Heart left ventricle (tissue), 16 donors: ENCODE measurements at regions not wholly inside any gene's neighbourhood (a gene's known extent, or its start where the extent isn't known, plus 50 kb on each side); places are given as distances from the start of the nearest gene placed in this dataset.
A peak's percentile ranks its signal among the peaks of the same experiment; 100 is the strongest.
"Not testable (repeated sequence)": the region's sequence is repeated elsewhere in the genome, so short reads cannot be mapped to it uniquely, and the experiment has no call there.

ENCODE experiments used
- ATAC-seq, 4 donors: fragments of 200-7000 bp; cut with Tn5 transposase; one replicate each; pipeline ENCODE4 v1.9.1; 2020 to 2022; ENCODE audit warnings: moderate library complexity in 4 of 4, mild to moderate bottlenecking in 3 of 4, moderate number of reproducible peaks in 1 of 4
- DNase-seq, 5 donors: peaks; one replicate each; pipeline ENCODE4 v3.0.0-alpha.2; 2020
- H3K27ac ChIP-seq, 12 donors: fragments of 200-600 bp; sonication (generic) in 4 of 12; one replicate each; pipeline versions ENCODE4 v1.5.0 to v1.8.0; 2016 to 2022; ENCODE audit warnings: mild to moderate bottlenecking in 2 of 12
- H3K27me3 ChIP-seq, 9 donors: fragments of 200-600 bp; sonication (generic) in 2 of 9; one replicate each; pipeline versions ENCODE4 v1.5.1 to v1.8.0; 2016 to 2022; ENCODE audit warnings: mild to moderate bottlenecking in 3 of 9
- H3K36me3 ChIP-seq, 9 donors: fragments of 200-600 bp; sonication (generic) in 2 of 9; one replicate each; pipeline versions ENCODE4 v1.5.0 to v1.8.0; 2018 to 2022; ENCODE audit warnings: mild to moderate bottlenecking in 2 of 9
- H3K4me1 ChIP-seq, 12 donors: fragments of 200-600 bp; sonication (generic) in 4 of 12; one replicate each; pipeline versions ENCODE4 v1.5.0 to v1.8.0; 2016 to 2022; ENCODE audit warnings: mild to moderate bottlenecking in 3 of 12
- H3K4me3 ChIP-seq, 12 donors: fragments of 200-600 bp; sonication (generic) in 4 of 12; one replicate each; pipeline versions ENCODE4 v1.5.0 to v1.8.0; 2017 to 2022; ENCODE audit warnings: mild to moderate bottlenecking in 9 of 12, moderate library complexity in 4 of 12
- H3K9me3 ChIP-seq, 12 donors: fragments of 200-600 bp; sonication (generic) in 4 of 12; one replicate each; pipeline versions ENCODE4 v1.5.0 to v1.8.0; 2016 to 2022; ENCODE audit warnings: mild to moderate bottlenecking in 1 of 12
- POLR2A ChIP-seq, 2 donors: fragments of 450-650 bp; IDR thresholded peaks; one replicate each; pipeline ENCODE4 v1.6.1; 2017; ENCODE audit warnings: antibody characterized with exemption in 2 of 2, mild to moderate bottlenecking in 2 of 2, moderate library complexity in 2 of 2
- WGBS, 4 donors: extraction: QIAGEN DNeasy Blood & Tissue Kit in 2 of 4; methylation state at CpG; one replicate each; pipeline versions ENCODE4 v1.1.5 to v1.1.7; 2013 to 2018; 5-methylcytosine and 5-hydroxymethylcytosine counted together
- intact Hi-C, 10 donors: fragments of 100-400 bp; cut with DNase I; formaldehyde crosslinking; loops; one replicate each; pipeline versions ENCODE4 v1.11.1 to v1.14.2; 2022
- TF ChIP-seq, protein P1 (sequence below), 12 donors: fragments of 200-600 bp; sonication (generic) in 4 of 12; IDR thresholded peaks; one replicate each; pipeline versions ENCODE4 v1.5.0 to v1.8.0; 2018 to 2022; ENCODE audit warnings: antibody characterized with exemption in 12 of 12, mild to moderate bottlenecking in 5 of 12
- donor health status: ischemic (EF 13 %, LVEDD 7.1; RV severe dilation, severe dysfunction).
- donor health status: healthy with polysubstance abuse.
- donor health status: DM: no; HTN: yes; CAD: no.
- donor health status: DM: no; HTN: no; CAD: no.
- donor health status: ischemic (EF 25% LVEDD 6.9; RV normal size, moderate dysfunction).
- donor health status: ischemic (EF 25% LVEDD 5.7; RV mildly dilated, moderate dysfunction).
- donor health status: healthy.
- donor health status: DM: yes; HTN: yes; CAD: no.
- donor health status: ischemic (EF 35%, LVEDD 5.7; RV mildly dilated, moderate dysfunction).
- donor health status: nonischemic (EF 11% LVEDD 7.7; RV severe dilation, severe dysfunction).
- donor health status: DM: yes; HTN: yes; CAD: no.
- donor health status: PGD.
- donor health status: ischemic (EF 29% LVEDD 5.4; RV normal size, mild dysfunction).
- donor health status: nonischemic (EF 23%, LVEDD 6.1; RV moderate dilation, normal function).

DNA sequence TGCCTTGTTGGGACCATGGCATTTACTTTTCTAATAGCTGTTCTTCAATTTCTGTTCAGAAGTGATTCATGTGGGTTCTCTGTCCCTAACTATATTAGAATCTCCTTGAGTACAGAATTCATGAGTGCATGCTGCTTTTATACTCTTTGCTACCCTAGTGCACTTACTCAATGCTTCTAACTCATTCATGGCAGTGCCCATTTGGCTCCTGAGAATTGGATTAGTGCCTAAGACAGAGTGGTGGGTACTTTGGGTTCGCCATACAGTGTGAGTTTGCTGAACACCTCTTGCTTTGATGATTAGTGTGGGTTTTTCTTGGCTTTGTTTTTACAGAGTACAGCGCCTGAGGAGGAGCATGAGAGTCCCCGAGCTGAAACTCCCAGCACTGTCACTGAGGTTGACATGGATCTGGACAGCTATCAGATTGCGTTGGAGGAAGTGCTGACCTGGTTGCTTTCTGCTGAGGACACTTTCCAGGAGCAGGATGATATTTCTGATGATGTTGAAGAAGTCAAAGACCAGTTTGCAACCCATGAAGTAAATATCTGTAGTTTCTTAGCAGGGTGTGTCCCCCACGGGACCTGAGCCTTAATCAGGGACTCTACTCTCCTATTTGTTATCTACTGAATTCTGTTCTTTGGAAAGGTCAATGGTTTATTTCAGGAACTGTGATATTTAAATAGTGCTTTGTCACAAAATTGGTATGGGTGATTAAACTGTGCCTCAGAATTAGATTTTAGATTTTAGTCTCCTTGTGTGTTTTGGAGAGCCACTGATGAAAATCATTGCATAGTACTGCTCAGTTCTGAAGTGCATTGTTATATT, 150.7 kb downstream of the UTRN start:
- ATAC-seq: peak; percentile 29 to 80 (median 54)

DNA sequence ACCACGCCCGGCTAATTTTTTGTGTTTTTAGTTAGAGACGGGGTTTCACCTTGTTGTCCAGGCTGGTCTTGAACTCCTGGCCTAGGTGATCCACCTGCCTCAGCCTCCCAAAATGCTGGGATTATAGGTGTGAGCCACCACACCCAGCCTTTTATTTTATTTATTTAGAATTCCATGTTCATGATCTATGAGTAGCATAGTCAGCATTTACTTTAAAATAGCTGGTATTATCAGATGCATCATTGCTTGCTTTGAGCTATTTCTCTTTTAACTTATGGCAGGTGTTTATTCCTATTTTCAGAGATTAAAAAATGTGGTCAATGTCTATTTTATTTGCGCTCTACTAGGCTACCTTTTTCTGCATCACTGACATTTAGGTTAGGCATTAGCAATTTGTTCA, 152.0 kb downstream of the UTRN start:
- TF ChIP-seq, protein P1, sequence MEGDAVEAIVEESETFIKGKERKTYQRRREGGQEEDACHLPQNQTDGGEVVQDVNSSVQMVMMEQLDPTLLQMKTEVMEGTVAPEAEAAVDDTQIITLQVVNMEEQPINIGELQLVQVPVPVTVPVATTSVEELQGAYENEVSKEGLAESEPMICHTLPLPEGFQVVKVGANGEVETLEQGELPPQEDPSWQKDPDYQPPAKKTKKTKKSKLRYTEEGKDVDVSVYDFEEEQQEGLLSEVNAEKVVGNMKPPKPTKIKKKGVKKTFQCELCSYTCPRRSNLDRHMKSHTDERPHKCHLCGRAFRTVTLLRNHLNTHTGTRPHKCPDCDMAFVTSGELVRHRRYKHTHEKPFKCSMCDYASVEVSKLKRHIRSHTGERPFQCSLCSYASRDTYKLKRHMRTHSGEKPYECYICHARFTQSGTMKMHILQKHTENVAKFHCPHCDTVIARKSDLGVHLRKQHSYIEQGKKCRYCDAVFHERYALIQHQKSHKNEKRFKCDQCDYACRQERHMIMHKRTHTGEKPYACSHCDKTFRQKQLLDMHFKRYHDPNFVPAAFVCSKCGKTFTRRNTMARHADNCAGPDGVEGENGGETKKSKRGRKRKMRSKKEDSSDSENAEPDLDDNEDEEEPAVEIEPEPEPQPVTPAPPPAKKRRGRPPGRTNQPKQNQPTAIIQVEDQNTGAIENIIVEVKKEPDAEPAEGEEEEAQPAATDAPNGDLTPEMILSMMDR (IDR thresholded peaks at IDR 0.05): no peak
- TF ChIP-seq POLR2A (IDR thresholded peaks at IDR 0.05): no peak
- H3K9me3 ChIP-seq: peaks cover 0 to 7% (median 0%) of the 10 kb centered on the region in 12 donors
- no peak for ATAC-seq
- no peak for DNase-seq
- 94 to 99% (median 97%) methylated on average over 4 of the region's 4 CpGs for WGBS, 4 donors
- peak overlapping the region in 2 of 12 donors; percentile 14 to 15 for H3K27ac ChIP-seq
- intact Hi-C loops: loop anchor here in 3 of 10 donors (5.0 to 10.0 kb wide), 4 partner anchors 45 to 150 kb away; partner anchors contain the start of gene UTRN (in 1 of the 3)
- peaks cover 0 to 35% (median 16%) of the 10 kb centered on the region in 12 donors for H3K4me1 ChIP-seq
- H3K36me3 ChIP-seq: peaks cover 0 to 75% (median 62%) of the 10 kb centered on the region in 9 donors
- H3K4me3 ChIP-seq: no peak overlapping the region
- H3K27me3 ChIP-seq: no peaks in the 10 kb centered on the region

More for the DNA sequence above, 150.7 kb downstream of the UTRN start:
- H3K36me3 ChIP-seq: peaks cover 0 to 75% (median 62%) of the 10 kb centered on the region in 9 donors
- peaks cover 0 to 35% (median 16%) of the 10 kb centered on the region in 12 donors for H3K4me1 ChIP-seq
- intact Hi-C loops: loop anchor here in 3 of 10 donors (5.0 to 10.0 kb wide), 4 partner anchors 46 to 149 kb away; partner anchors contain the start of gene UTRN (in 1 of the 3)
- peak overlapping the region in 8 of 12 donors; percentile 3 to 58 (median 22) for H3K27ac ChIP-seq
- WGBS, 4 donors: 51 to 65% (median 58%) methylated on average over 5 of the region's 5 CpGs
- no peaks in the 10 kb centered on the region for H3K9me3 ChIP-seq
- H3K27me3 ChIP-seq: no peaks in the 10 kb centered on the region
- no peak for DNase-seq
- TF ChIP-seq, protein P1 (IDR thresholded peaks at IDR 0.05): no peak
- TF ChIP-seq POLR2A (IDR thresholded peaks at IDR 0.05): no peak
- H3K4me3 ChIP-seq: no peak overlapping the region

DNA sequence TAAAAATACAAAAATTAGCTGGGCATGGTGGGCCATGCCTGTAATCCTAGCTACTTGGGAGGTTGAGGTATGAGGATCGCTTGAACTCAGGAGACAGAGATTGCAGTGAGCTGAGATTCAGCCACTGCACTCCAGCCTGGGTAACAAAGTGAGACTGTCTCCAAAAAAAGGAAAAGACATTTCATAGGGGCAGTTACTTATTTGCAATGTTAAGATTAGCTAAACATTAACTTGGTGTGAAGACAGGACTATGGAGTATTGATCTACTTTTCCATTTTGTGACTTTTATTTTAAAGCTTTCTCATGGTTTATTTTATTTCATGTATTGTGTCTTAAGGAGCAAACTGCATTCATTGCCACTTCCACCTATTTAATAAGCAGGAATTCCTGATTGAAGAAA, 153.0 kb downstream of the UTRN start:
- peaks cover 0 to 7% (median 0%) of the 10 kb centered on the region in 12 donors for H3K9me3 ChIP-seq
- 89 to 100% (median 95%) methylated on average over 1 of the region's 1 CpG for WGBS, 4 donors
- H3K27ac ChIP-seq: peak overlapping the region in 6 of 12 donors; percentile 13 to 46 (median 15)
- no peak overlapping the region for H3K4me3 ChIP-seq
- TF ChIP-seq, protein P1 (IDR thresholded peaks at IDR 0.05): no peak
- no peak for TF ChIP-seq POLR2A (IDR thresholded peaks at IDR 0.05)
- ATAC-seq (no peak), DNase-seq (no peak)
- peaks cover 0 to 79% (median 67%) of the 10 kb centered on the region in 9 donors for H3K36me3 ChIP-seq
- peaks cover 0 to 35% (median 16%) of the 10 kb centered on the region in 12 donors for H3K4me1 ChIP-seq
- H3K27me3 ChIP-seq: no peaks in the 10 kb centered on the region
- intact Hi-C loops: loop anchor here in 3 of 10 donors (5.0 to 10.0 kb wide), 4 partner anchors 44 to 151 kb away; partner anchors contain the start of gene UTRN (in 1 of the 3)

DNA sequence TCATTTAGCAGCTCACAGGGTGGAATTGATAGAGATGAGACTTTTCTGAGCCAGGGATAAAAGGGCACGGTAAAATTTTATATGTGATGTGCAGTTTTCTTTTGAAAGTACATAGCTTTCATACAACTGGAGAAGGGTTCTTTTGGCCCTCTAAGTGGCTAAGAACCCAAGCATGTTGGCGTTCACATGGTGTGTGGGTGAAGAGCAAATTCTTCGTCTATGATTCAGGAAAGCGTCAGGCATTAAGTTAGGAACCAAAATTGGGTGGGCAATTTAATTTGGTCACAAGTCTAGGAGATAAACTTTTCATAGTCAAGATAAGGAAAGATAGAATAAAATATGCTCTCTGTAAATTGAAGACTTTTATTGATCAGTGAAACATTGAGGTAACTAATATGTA, 153.9 kb downstream of the UTRN start:
- intact Hi-C loops: loop anchor here in 3 of 10 donors (5.0 to 10.0 kb wide), 4 partner anchors 43 to 152 kb away; partner anchors contain the start of gene UTRN (in 1 of the 3)
- peak overlapping the region in 5 of 12 donors; percentile 2 to 49 (median 38) for H3K27ac ChIP-seq
- WGBS, 4 donors: 93 to 98% (median 94%) methylated on average over 4 of the region's 4 CpGs
- no peaks in the 10 kb centered on the region for H3K27me3 ChIP-seq
- no peak for DNase-seq
- H3K9me3 ChIP-seq: peaks cover 0 to 7% (median 0%) of the 10 kb centered on the region in 12 donors
- TF ChIP-seq POLR2A (IDR thresholded peaks at IDR 0.05): no peak
- TF ChIP-seq, protein P1 (IDR thresholded peaks at IDR 0.05): no peak
- no peak overlapping the region for H3K4me3 ChIP-seq
- ATAC-seq: no peak
- peaks cover 0 to 35% (median 16%) of the 10 kb centered on the region in 12 donors for H3K4me1 ChIP-seq
- H3K36me3 ChIP-seq: peaks cover 0 to 87% (median 69%) of the 10 kb centered on the region in 9 donors

DNA sequence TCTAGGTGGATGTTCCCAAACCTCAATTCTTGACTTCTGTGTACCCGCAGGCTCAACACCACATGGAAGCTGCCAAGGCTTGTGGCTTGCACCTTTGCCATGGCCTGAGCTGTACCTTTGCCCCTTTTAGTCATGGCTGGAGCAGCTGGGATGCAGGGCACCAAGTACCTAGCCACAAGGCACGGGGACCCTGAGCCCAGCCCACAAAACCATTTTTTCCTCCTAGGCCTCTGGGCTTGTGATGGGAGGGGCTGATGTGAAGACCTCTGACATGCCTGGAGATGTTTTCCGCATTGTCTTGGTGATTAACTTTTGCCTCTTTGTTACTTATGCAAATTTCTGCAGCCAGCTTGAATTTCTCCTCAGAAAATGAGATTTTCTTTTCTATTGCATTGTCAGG, 156.7 kb downstream of the UTRN start:
- not testable (repeated sequence) for H3K9me3 ChIP-seq, DNase-seq, H3K4me3 ChIP-seq, ATAC-seq, H3K27me3 ChIP-seq, H3K27ac ChIP-seq
- Histone ChIP-seq H3K4me1 (peaks cover 0 to 12% (median 0%) of the 10 kb centered on the region in 12 donors), H3K36me3 (peaks cover 3 to 100% (median 90%) of the 10 kb centered on the region in 9 donors)
- intact Hi-C loops: loop anchor here in 1 of 10 donors (10.0 kb wide), 1 partner anchor 157 kb away; the partner anchor contains the start of gene UTRN
- WGBS, 4 donors: 96 to 100% (median 99%) methylated on average over 3 of the region's 3 CpGs
